OCI-LY7 (cell line): ENCODE measurements at regions not wholly inside any gene's neighbourhood (a gene's known extent, or its start where the extent isn't known, plus 50 kb on each side); places are given as distances from the start of the nearest gene placed in this dataset.
A peak's percentile ranks its signal among the peaks of the same experiment; 100 is the strongest.

ENCODE experiments used
- BruUV-seq: library from RNA; stranded (reverse); fragments of 400-500 nt; replicated peaks from 2 replicates; lab custom pipeline; 2021; lab: Mats Ljungman, UMichigan
- CTCF ChIA-PET: fragments of 300-600 bp; sonication (Branson Sonifier 250); formaldehyde crosslinking; loops from one replicate; lab custom pipeline; 2022; ENCODE audit warnings: antibody characterized with exemption; ENCODE audit not compliant: unreplicated experiment; lab: Charles Lee
- POLR2A ChIA-PET: fragments of 300-600 bp; sonication (Branson Sonifier 250); formaldehyde crosslinking; loops from one replicate; lab custom pipeline; 2022; ENCODE audit warnings: antibody characterized with exemption; lab: Charles Lee
- DNase-seq: peaks from one replicate; pipeline ENCODE4 v3.0.0-alpha.2; 2015; ENCODE audit warnings: low spot score
- H2AFZ ChIP-seq: fragments of 200-600 bp; sonication (generic), shearing (Covaris generic); 2 replicates; pipeline ENCODE4 v1.6.1; 2014; ENCODE audit warnings: mild to moderate bottlenecking, antibody characterized with exemption, low read length, moderate library complexity
- H3K27ac ChIP-seq: fragments of 200-600 bp; sonication (generic); 2 replicates; pipeline ENCODE4 v1.5.1; 2014; ENCODE audit warnings: mixed run types, low read depth, mild to moderate bottlenecking, moderate library complexity, low read length, inconsistent platforms; ENCODE audit not compliant: poor library complexity, severe bottlenecking
- H3K36me3 ChIP-seq: fragments of 200-600 bp; sonication (generic); 2 replicates; pipeline ENCODE4 v1.6.1; 2014; ENCODE audit warnings: mild to moderate bottlenecking, antibody characterized with exemption, low read length, moderate library complexity, mixed read lengths; ENCODE audit not compliant: insufficient read depth
- H3K4me1 ChIP-seq: fragments of 200-600 bp; sonication (generic); 2 replicates; pipeline ENCODE4 v1.5.1; 2014; ENCODE audit warnings: mild to moderate bottlenecking, low read length; ENCODE audit not compliant: insufficient read depth, poor library complexity, severe bottlenecking
- H3K4me2 ChIP-seq: fragments of 200-600 bp; sonication (generic); 2 replicates; pipeline ENCODE4 v1.6.1; 2014; ENCODE audit warnings: mild to moderate bottlenecking, low read length
- H3K4me3 ChIP-seq: fragments of 200-600 bp; sonication (generic); 2 replicates; pipeline ENCODE4 v1.5.1; 2014; ENCODE audit warnings: mild to moderate bottlenecking, low read depth, low read length; ENCODE audit not compliant: poor library complexity, severe bottlenecking
- H3K79me2 ChIP-seq: fragments of 200-600 bp; sonication (generic); 2 replicates; pipeline ENCODE4 v1.6.1; 2016; ENCODE audit warnings: low read depth, mild to moderate bottlenecking, low read length, moderate library complexity, mixed read lengths; ENCODE audit not compliant: insufficient read depth
- H3K9me2 ChIP-seq: fragments of 200-600 bp; sonication (generic); 2 replicates; pipeline ENCODE4 v1.6.1; 2016; ENCODE audit warnings: mild to moderate bottlenecking, low read length, mixed read lengths; ENCODE audit not compliant: insufficient read depth
- H3K9me3 ChIP-seq: fragments of 200-600 bp; sonication (generic); 2 replicates; pipeline ENCODE4 v1.6.1; 2014; ENCODE audit warnings: mild to moderate bottlenecking, mixed run types, low read length, mixed read lengths
- H4K20me1 ChIP-seq: fragments of 200-600 bp; sonication (generic); 2 replicates; pipeline ENCODE4 v1.6.1; 2014; ENCODE audit warnings: mild to moderate bottlenecking, antibody characterized with exemption, low read length, moderate library complexity, mixed read lengths; ENCODE audit not compliant: insufficient read depth
- EZH2phosphoT487 ChIP-seq: fragments of 200-600 bp; sonication (generic); IDR thresholded peaks from 2 replicates; pipeline ENCODE4 v1.6.1; 2018; ENCODE audit warnings: low read depth, borderline replicate concordance, mild to moderate bottlenecking, mixed run types, antibody characterized with exemption, low read length, moderate library complexity, mixed read lengths
- intact Hi-C: fragments of 100-400 bp; cut with micrococcal nuclease; formaldehyde crosslinking; loops from one replicate; pipeline ENCODE4 v1.10.0; 2022; ENCODE audit not compliant: unreplicated experiment
- TF ChIP-seq, protein P1 (sequence below): fragments of 200-600 bp; sonication (generic); conservative IDR thresholded peaks from 2 replicates; pipeline ENCODE4 v1.5.1; 2014; ENCODE audit warnings: mild to moderate bottlenecking, antibody characterized with exemption, low read length, moderate library complexity, mixed read lengths

GRCh38 chr16:85988306-85988705 is 89.3 kb downstream of the IRF8 start:
- peak overlapping the region; percentile 42 for H3K4me3 ChIP-seq
- no TSS peak for BruUV-seq
- TF ChIP-seq EZH2phosphoT487, result no peak
- TF ChIP-seq, protein P1, sequence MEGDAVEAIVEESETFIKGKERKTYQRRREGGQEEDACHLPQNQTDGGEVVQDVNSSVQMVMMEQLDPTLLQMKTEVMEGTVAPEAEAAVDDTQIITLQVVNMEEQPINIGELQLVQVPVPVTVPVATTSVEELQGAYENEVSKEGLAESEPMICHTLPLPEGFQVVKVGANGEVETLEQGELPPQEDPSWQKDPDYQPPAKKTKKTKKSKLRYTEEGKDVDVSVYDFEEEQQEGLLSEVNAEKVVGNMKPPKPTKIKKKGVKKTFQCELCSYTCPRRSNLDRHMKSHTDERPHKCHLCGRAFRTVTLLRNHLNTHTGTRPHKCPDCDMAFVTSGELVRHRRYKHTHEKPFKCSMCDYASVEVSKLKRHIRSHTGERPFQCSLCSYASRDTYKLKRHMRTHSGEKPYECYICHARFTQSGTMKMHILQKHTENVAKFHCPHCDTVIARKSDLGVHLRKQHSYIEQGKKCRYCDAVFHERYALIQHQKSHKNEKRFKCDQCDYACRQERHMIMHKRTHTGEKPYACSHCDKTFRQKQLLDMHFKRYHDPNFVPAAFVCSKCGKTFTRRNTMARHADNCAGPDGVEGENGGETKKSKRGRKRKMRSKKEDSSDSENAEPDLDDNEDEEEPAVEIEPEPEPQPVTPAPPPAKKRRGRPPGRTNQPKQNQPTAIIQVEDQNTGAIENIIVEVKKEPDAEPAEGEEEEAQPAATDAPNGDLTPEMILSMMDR, result no peak
- peak overlapping the region; percentile 67 for H2AFZ ChIP-seq
- no peak for DNase-seq
- H4K20me1 ChIP-seq, result no peaks in the 10 kb centered on the region
- H3K9me3 ChIP-seq, result no peaks in the 10 kb centered on the region
- CTCF ChIA-PET, result interaction anchor here (1.2 to 3.4 kb wide), 3 partner anchors 93 to 169 kb away, joined by 3 to 30 read pairs (median 25); no protein-coding TSS in a partner anchor
- peaks cover 67% of the 10 kb centered on the region for H3K4me1 ChIP-seq
- H3K79me2 ChIP-seq, result no peaks in the 10 kb centered on the region
- H3K27ac ChIP-seq, result peak overlapping the region; percentile 46
- H3K9me2 ChIP-seq, result no peaks in the 10 kb centered on the region
- POLR2A ChIA-PET, result interaction anchor here (0.8 to 1.3 kb wide), 4 partner anchors 9 to 167 kb away, joined by 3 to 4 read pairs (median 4); no protein-coding TSS in a partner anchor
- peak overlapping the region; percentile 74 for H3K4me2 ChIP-seq
- H3K36me3 ChIP-seq, result no peaks in the 10 kb centered on the region
- intact Hi-C loops, result loop anchor here (1.0 kb wide), 1 partner anchor 94 kb away; no protein-coding TSS in a partner anchor

GRCh38 chr16:85988723-85989313 is 89.9 kb downstream of the IRF8 start:
- H3K4me3 ChIP-seq, result peak overlapping the region; percentile 42

More at GRCh38 chr16:85988723-85989313, 89.9 kb downstream of the IRF8 start:
- ChIA-PET POLR2A (interaction anchor here (0.8 to 1.3 kb wide), 3 partner anchors 9 to 168 kb away, joined by 4 read pairs; no protein-coding TSS in a partner anchor), CTCF (interaction anchor here (0.9 to 3.4 kb wide), 4 partner anchors 86 to 169 kb away, joined by 3 to 30 read pairs (median 14); no protein-coding TSS in a partner anchor)
- Histone ChIP-seq H4K20me1 (no peaks in the 10 kb centered on the region), H3K79me2 (no peaks in the 10 kb centered on the region), H2AFZ (peak overlapping the region; percentile 67), H3K9me2 (no peaks in the 10 kb centered on the region), H3K4me1 (peaks cover 68% of the 10 kb centered on the region), H3K9me3 (no peaks in the 10 kb centered on the region), H3K36me3 (no peaks in the 10 kb centered on the region), H3K27ac (peak overlapping the region; percentile 46), H3K4me2 (peak overlapping the region; percentile 74)
- intact Hi-C loops, result loop anchor here (1.0 kb wide), 1 partner anchor 95 kb away; no protein-coding TSS in a partner anchor
- DNase-seq, result peak; percentile 59
- BruUV-seq, result no TSS peak
- TF ChIP-seq, protein P1, result no peak; the same call in 1 of the 2 replicates
- no peak for TF ChIP-seq EZH2phosphoT487
